GM18867 (cell line): ENCODE measurements at regions not wholly inside any gene's neighbourhood (a gene's known extent, or its start where the extent isn't known, plus 50 kb on each side); places are given as distances from the start of the nearest gene placed in this dataset.

Experiments used
- ATAC-seq: cut with Tn5 transposase; IDR thresholded peaks from one replicate; pipeline ENCODE4 v1.9.1; 2021; ENCODE audit warnings: mild to moderate bottlenecking, moderate library complexity; ENCODE audit not compliant: unreplicated experiment

DNA sequence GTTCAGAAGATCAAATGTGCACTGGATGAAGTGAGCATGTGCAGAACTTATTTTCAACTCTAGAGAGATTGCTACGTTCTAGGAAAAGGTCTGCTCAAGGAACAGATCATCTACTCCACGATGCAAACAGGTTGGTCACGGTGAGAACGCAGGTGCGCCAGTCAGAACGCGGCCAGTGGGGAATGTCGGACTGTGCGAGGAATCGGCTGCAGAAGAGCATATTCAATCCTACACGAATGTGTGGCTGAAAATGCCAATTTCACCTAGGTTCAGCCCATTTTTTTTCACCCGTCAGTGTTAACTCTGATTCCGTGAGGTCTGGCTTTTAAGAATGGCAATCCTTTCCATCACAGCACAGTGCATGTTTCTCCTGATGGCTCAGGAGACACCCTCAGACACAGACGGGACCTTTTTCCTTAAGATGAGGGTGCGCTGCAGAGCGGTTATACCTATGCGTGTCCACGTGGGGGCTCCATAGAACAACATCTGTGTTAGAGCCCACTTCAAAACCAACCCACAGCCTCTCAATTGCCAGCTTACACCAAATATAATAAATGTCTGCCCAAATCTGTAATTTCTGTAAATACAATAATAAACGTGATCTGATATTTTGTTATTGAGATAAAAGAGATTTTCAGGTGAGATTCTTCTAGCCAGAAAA is 250.4 kb downstream of the FOXA2 start:
- peak; percentile 93 for ATAC-seq

DNA sequence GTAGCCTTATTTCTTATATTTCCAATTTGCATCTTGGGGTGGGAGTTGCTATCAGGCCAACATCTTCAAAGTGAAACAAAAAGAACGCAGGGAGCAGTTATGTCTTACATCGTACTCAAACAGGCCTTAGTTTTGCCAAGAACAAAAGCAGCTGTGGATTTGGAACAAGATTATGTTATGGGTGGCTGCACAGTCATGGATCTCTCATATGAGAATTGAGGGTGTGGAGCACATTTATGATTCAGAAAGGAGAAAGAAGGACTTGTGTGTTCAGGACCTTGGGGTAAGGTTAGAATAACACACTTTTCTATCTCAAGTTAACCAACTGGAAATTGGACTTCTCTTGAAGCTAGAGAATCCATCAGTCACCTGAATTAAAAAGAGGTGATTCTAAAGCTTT is 259.9 kb downstream of the FOXA2 start:
- ATAC-seq: no peak

DNA sequence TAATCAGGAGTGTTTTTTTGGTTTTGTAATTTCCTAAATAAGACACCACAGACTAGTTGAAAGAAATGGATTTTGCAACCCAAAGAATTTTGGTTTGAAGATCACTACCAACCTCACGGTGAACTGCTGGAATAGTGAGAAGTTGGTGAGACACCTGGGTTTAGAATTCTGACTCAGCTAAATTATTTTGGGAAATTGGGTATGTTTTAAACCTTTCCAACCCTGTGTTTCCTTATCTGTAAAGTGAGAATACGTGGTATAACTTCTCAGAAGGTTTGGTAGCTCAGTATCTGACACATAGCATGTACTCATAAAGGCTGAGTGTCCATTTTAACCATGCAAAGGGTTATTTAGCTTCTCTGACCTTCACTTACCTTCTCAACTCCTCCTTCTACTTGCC is 261.9 kb downstream of the FOXA2 start:
- no peak for ATAC-seq

DNA sequence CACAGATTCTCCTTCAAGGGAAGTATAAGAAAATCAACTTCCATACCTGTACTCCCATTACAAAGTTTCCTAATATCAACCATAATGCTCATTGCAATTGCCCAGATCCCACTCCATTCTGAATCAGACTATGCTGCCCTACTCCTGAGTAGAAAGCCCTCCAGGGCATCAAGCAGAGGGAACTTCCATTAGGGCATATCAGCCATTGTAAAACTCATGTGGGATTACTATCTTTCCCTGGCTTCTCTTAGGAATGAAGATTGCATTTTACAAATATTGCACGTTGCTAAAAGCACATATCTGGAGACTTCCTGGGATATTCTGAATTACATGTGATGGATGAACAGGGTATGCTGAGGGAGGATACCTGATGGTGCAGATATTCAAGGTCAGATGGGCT is 263.2 kb downstream of the FOXA2 start:
- ATAC-seq: no peak

DNA sequence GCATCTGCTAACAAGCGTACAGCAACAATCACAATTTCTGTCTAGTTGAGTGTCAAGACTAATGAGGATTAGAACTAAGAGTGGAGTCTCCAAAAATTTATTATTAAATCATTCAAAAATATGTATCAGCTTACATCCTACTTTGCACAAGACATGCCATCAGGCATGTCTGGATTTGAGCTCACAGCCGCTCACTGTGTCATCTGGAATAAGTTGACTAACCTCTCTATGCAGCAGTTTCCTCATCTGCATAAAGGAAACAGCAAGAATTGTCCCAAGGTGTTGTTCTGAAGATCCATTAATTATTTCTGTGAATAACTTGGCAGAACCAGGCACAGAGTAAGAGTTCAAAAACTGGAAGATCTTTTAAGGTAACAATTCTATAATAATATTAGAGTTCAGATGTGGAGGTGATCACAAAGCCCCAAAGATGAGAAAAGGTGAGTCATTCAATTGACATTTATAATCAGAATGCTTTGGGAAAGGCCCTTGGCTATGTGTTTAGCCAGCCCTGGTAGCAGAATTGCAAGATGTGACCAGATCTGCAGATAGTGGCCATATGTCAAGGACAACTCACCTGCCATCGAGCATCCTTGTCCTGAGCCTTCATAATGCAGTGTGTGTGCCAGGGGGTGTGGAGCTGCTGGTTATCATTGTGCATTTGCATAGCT is 264.0 kb downstream of the FOXA2 start:
- ATAC-seq: no peak

DNA sequence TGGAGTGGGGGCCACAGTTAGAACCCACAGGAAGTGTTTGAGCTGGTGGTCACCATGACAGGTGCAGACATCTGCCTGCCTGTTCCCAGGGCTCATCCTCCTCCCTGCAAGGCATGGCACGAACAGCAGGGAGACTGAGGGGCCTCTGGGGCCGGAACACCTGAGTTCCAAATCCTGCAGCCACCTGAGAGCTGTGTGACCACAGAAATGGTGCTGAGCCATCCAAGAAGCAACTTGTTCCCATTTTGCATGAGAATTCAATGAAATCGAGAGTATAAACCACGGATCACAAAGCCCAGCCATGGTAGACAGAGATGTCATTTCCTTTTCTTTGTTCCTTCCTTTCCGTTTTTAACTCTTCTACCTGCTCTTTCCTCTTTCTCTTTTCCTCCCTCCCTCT is 268.6 kb downstream of the FOXA2 start:
- no peak for ATAC-seq

DNA sequence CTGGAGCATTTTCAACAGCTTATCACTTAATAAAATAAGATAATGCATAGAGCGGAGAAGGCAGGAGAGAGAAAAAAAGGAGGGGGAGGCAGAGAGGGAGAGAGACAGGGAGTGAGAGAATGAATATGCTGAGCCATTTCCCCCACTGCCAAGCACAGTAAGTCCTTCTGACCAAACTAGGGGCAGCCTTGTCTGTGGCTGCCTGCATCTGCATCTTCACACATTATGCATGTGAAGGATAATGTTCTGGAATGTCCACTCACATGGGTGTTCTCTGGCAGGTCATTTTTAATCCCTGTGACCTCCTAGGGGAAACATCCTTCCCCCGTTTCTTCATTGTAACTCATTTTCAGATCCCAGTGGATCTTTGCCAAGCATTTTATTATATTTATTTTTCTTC is 269.3 kb downstream of the FOXA2 start:
- no peak for ATAC-seq

DNA sequence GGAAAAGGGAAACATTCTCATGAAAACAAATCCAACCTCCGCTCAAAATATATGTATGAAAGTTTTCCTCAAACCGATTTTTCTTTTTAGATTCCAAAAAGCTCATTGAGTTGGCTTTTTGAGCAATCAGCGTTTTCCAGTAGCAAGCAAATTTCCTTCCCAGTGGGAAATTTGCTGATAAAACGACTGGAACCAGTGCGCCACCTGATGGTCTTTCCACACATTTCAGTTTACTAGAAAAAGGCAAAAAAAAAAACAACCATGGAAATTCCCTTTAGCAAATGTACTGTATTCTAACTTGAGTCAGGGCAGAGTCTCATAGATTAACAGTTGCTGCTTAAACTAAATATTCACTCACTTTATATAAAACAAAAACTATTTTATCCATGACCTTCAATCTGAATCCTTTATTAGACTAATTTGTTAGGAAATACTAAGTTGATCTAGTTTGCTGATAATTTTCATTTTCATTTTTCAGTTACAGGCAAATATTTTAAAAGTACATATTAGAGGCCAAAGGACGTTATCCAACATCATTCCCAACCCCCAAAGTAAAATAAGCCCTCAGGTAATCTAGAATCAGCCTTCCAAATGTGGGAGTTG is 271.5 kb downstream of the FOXA2 start:
- ATAC-seq: no peak

DNA sequence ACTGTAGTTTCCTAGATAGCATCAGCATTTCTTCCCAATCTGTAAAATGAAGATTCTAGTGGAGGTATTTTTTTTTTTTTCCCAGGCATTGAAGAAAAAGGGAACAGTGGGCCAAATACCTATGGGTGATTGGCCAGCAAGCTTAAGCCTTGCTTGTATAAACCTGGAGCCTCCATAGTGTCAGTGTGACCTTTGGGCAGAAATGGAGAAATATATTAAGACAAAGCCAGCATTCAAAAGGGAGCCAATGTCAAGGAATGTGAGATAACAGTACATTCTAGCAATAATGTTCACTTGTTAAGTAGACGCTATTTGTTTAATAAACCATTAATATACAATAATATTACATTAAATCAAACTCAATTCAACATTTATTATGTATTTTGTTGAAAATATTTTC is 275.4 kb downstream of the FOXA2 start:
- ATAC-seq: no peak

DNA sequence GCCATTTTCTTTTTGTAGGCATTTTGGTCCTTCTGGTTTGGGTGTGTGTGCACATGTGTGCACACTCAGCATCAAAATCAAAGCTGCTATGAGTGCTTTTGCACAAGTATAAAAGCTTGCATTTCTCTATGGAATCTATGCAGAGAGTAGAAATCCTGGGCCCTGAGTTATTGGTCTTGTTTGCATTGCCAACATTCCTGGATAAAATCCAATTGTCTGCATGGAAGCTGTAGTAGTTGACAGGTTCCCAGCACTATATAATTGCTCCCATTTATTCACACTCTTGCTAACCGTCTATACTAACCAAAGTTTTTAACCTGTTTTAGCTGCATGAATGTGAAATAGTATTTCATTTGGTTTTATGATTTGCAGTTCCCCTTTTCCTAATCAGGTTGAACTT is 277.0 kb downstream of the FOXA2 start:
- ATAC-seq: no peak

DNA sequence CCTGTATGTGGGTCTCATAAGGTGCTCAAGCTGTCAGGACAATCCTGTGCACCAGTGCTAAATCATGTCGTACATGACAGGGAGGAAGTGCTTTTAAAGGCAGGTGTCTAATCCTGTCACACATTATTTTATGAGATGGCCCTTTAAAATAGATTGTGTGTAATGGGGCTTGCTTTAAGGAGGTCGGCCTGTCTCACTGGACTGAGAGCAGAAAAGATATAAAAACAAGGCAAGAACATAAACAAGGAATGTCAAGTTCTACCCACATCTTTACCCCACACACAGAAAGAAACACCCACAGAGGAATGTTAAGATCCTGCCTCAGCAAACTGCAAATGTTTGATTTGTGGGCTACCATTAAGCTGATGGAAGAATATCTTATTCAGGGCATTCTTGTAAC is 279.0 kb downstream of the FOXA2 start:
- no peak for ATAC-seq

DNA sequence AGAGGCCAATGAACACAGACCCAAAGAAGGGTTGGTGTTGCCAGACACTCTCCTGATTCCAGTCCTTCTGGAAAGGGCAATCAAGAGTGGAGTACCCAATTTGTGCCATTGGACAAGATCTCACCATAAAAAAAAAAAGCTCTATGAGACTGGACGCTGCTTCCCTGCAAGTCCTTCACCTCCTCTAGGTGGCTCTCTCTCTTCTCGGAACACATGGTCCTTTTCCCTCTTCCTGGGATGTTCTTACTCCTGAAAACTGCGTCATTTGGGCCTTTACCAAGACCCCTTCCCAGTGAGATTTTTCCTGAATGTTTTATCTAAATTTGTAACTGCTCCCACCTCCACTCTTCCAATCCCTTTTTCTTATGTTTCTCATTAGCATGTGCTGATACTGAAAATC is 280.8 kb downstream of the FOXA2 start:
- ATAC-seq: no peak

DNA sequence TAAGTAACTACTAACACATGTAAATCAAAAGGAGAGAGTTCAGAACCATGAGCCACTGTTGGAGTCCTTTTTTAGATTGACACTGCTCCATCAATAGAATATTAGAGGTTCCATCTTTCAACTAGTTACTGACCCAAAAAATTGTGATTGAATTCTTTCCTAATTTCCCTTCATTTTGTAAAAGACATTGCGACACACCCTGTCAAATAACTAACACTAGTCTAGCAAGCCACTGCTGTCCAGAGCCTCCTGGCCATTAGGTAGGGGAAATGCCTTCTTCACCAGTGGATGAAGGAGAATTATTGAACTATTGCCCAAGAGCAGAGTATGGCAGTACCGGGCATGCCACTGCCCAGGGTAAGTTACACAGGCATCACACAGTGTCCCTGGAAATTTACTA is 282.3 kb downstream of the FOXA2 start:
- ATAC-seq: no peak

DNA sequence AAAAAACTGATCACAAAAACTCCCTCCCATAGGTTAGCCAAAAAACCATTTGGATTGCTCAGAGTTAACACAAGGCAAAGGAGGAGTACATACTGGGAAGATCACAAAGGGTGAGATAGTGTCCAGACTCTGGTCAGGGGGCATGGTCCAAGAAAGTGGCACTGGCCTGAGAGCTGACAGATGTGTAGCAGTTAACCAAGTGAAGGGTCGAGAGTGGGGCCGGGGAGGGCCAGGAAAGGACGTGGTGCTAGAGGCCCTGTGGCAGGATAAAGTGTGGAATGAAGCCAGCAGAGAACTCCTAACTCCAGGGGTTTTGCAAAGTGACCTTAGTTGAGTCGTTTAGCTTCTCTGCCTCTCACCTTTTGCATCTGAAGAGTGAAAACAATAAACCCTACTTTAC is 290.5 kb downstream of the FOXA2 start:
- no peak for ATAC-seq

DNA sequence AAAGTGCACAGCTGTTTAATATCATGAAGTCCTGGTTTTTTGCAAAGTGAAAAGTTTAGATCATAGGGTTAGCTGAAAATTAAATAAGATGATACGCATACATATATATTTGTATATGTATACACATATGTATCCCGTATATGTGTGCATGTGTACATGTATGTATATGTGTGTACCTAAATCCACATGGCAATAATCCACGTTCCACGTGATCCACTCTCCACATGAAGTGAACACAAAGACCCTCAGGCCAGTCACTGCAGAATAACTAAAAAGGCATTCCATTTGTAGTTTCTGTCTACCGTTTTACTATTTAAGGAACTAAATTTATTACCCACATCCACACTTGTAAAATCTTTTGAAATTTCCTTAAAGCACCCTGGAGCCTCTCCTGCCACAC is 294.9 kb downstream of the FOXA2 start:
- ATAC-seq: no peak

DNA sequence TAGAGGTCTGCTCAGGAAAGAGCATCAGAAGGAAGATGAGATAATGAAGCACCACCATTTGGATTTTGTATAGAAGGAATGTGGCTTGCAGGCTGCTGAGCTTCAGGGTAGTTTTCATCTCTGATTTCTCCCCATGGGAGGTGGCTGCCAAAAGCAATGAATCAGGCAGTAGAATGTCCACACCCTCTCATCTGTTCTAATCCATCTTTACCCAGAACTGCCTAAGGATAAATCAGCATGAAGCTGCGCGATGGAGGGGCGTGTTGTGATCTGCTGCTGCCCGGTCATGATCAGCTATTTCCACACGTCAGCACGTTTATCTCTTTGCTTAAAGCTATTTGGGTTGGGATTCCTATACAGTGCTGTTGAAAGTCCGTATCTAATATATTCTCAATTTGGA is 295.4 kb downstream of the FOXA2 start:
- no peak for ATAC-seq

DNA sequence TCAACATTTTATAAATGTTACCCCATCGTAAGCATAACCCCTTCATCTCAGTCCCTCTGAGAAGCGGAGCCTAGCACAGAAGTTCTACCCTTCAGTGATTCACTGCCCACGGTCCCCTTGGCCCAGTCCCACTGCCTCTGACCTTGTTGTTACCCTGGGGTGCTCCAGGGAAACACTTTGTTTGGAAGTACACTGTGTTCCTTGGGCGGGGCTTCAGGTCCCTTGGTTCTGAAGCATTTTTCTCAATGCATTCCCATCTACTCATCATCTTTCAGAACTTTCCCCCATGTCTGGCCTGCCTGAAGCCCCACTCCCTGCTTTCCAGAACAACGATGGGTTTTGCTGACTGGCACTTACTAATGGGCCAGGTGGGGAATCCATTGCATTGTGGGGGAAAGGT is 296.2 kb downstream of the FOXA2 start:
- no peak for ATAC-seq

DNA sequence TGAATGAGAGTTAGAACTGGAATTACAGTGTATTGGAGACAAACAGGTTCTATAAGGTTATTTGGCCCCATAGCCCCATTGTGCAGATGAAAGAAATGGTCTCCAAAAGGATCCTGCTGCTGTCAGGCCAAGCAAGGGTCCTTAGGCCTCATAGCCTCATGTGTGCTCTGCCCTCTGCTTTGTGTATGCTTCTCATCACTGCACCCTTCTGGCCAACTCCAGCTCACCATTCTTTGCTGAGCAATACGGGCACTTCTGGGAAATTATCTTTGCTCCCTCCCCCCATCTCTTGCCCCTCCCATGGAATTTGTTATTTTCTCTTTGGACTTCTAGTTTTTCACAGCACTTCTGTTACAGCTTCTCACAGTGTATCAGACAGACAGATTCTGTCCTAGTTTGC is 298.8 kb downstream of the FOXA2 start:
- ATAC-seq: no peak

DNA sequence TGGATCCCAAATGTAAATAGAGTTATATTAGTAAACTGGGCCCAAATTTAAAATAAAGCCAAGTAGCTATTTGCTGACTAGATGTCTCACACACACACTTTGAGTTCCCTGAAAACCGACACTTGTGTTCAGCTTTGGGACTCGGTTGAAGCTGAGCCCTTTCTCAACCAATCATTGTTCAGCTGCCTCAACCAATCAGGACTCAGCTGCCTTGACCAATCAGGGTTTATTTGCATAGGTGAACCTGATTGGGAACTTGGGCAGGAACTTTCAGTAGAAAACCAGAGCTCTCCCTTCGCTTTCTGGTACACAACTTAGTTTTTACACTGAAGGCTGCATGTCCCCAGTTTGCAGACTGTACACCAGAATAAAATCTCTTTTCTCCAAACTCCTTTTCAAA is 301.7 kb downstream of the FOXA2 start:
- no peak for ATAC-seq

DNA sequence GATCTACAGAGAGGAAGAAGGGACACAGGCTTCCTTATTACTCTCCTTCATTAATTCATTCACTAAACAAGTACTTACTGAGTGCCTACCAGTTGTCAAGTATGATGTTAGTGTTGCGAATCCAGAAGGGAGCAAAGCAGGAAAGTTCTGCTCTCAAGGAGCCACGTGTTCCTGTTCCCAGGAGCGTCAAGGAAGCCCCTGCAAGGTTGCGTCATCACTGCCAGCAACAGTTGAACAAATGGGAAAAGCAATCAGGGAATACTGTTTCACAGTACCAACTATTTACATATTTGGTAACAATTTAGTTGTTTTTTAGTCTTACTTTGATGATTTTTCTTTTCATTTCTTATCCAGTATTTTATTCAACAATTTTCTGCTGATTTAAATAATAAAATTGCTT is 310.0 kb downstream of the FOXA2 start:
- ATAC-seq: no peak

DNA sequence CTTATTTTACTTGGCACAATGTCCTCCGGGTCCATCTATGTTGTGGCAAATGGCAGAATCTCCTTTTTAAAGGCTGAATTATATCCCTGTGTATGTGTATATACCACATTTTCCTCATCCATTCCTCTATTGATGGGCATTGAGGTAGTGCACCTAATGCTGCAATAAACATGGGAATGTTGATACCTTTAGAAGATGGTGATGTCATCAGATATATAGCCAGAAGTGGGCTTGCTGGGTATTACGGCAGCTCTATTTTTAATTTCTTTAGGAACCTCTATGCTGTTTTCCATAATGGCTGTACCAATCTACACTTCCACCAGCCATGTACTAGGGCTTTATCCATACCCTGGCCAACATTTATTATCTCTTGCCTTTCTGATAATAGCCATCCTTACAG is 315.7 kb downstream of the FOXA2 start:
- no peak for ATAC-seq

DNA sequence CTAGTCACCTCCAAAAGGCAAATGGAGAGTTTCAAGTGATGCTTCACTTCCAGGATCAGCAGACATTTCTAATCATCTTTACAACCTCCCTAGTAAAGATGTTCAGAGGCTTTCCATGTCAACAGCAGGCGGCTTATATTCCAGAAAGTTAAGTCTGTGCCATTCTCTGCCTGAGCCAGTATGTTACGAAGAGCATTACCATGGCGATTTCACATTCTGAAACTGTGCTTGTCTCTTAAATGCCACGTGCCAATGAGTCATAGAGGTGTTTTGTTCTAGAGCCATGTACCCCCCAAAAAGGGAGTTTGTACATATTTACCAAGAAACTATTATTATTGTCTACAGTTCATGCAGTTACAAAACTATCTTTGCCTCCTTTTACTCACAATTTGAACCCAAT is 319.5 kb downstream of the FOXA2 start:
- ATAC-seq: no peak

DNA sequence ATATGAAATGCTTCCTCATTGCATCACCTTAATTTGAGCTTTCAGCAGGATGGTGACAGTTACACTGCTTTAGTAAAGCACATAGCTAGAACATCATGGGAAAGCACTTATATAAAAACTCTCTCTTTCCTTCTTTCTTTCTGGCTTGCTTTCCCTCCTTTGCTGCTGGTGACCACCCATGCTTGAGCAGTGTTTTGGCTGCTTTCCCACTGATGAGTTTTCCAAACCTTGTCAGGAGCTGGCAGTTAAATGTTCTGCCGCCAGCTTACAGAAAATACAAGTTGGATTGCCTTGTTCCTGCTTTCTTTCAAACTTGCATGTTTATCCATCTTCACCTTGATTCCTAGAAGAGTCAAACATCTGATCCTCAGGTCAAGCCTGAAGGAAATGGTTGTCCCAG is 323.9 kb downstream of the FOXA2 start:
- ATAC-seq: no peak
